ENCODE measurements at regions not wholly inside any gene's neighbourhood (a gene's known extent, or its start where the extent isn't known, plus 50 kb on each side); places are given as distances from the start of the nearest gene placed in this dataset.

DNA sequence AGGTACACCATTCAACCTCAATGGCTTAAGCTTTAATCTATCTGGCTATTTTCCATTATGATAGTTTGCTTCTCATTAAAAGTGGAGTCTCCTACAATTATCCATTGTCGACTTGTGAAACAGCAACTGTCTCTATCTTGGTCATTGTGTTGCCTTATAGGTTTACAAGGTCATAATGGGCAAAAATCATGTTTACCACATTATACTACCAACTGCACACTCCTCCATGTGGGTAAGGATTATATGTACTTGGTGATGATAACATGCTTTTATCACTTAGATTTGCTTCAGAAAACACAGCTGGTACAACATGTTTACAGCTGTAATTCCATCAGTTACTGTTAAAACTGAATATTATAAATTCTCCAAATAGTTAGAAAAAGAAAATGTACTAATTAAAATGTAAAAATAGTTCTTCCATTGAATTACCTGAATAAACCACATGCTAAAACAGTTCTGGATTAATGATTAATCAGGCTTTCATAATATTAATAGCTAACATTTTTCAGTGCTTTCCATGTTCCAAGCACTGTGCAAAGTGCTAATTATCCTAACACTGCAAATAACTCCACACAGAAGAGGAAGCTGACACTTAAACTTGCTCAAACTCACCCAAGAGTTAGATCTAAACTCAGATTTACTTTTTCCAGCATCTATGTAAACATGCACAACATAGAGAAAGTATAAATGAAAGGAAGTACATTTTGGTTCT lies 96.7 kb downstream of the OGFRL1 start:
- TF ChIP-seq CTCF (IDR thresholded peaks at IDR 0.05; ENCODE audit: low read depth, low read length, poor library complexity, severe bottlenecking) (no peak), EZH2phosphoT487 (IDR thresholded peaks at IDR 0.05; ENCODE audit: borderline replicate concordance, low read length) (no peak)

All from DOHH2 (cell line).